ENCODE measurements at regions not wholly inside any gene's neighbourhood (a gene's known extent, or its start where the extent isn't known, plus 50 kb on each side); places are given as distances from the start of the nearest gene placed in this dataset.

GRCh38 chr1:5617546-5617945, 374.7 kb downstream of the NPHP4 start:
- no peak for DNase-seq (ENCODE audit: low read depth)
- no peak overlapping the region for H3K4me3 ChIP-seq (replicated peaks; ENCODE audit: low read depth, low read length)
- no peak for TF ChIP-seq CTCF (IDR thresholded peaks at IDR 0.05; ENCODE audit: low read length, missing control alignments)

GRCh38 chr1:5617179-5617520, 375.1 kb downstream of the NPHP4 start:
- no peak for DNase-seq (ENCODE audit: low read depth)
- TF ChIP-seq CTCF (IDR thresholded peaks at IDR 0.05; ENCODE audit: low read length, missing control alignments), result no peak
- H3K4me3 ChIP-seq (replicated peaks; ENCODE audit: low read depth, low read length), result no peak overlapping the region

- no peak for TF ChIP-seq CTCF (IDR thresholded peaks at IDR 0.05; ENCODE audit: low read length, missing control alignments)
- DNase-seq (ENCODE audit: low read depth), result no peak
- H3K4me3 ChIP-seq (replicated peaks; ENCODE audit: low read depth, low read length), result no peak overlapping the region
Observed at GRCh38 chr1:5616366-5617178, 375.7 kb downstream of the NPHP4 start.

- no peak for DNase-seq (ENCODE audit: low read depth)
- TF ChIP-seq CTCF (IDR thresholded peaks at IDR 0.05; ENCODE audit: low read length, missing control alignments), result no peak
- H3K4me3 ChIP-seq (replicated peaks; ENCODE audit: low read depth, low read length), result no peak overlapping the region
Observed at GRCh38 chr1:5615076-5615475, 377.1 kb downstream of the NPHP4 start.

- DNase-seq (ENCODE audit: low read depth), result no peak
- TF ChIP-seq CTCF (IDR thresholded peaks at IDR 0.05; ENCODE audit: low read length, missing control alignments), result no peak
- no peak overlapping the region for H3K4me3 ChIP-seq (replicated peaks; ENCODE audit: low read depth, low read length)
Observed at GRCh38 chr1:5613900-5614299, 378.3 kb downstream of the NPHP4 start.

- no peak for DNase-seq (ENCODE audit: low read depth)
- TF ChIP-seq CTCF (IDR thresholded peaks at IDR 0.05; ENCODE audit: low read length, missing control alignments), result no peak
- no peak overlapping the region for H3K4me3 ChIP-seq (replicated peaks; ENCODE audit: low read depth, low read length)
Observed at GRCh38 chr1:5611851-5612250, 380.4 kb downstream of the NPHP4 start.

- TF ChIP-seq CTCF (IDR thresholded peaks at IDR 0.05; ENCODE audit: low read length, missing control alignments), result no peak
- no peak overlapping the region for H3K4me3 ChIP-seq (replicated peaks; ENCODE audit: low read depth, low read length)
- no peak for DNase-seq (ENCODE audit: low read depth)
Observed at GRCh38 chr1:5611431-5611830, 380.8 kb downstream of the NPHP4 start.

Data from fibroblast of pulmonary artery (primary cell).